Liver (tissue), 8 donors: ENCODE measurements at regions not wholly inside any gene's neighbourhood (a gene's known extent, or its start where the extent isn't known, plus 50 kb on each side); places are given as distances from the start of the nearest gene placed in this dataset.

ENCODE experiments used
- DNase-seq: peaks from one replicate; pipeline ENCODE4 v3.0.0-alpha.2; 2017; ENCODE audit warnings: low spot score
- H3K27ac ChIP-seq, 2 donors: one replicate each; pipeline ENCODE4 v1.7.0; 2013; ENCODE audit warnings: inconsistent platforms in 2 of 2, low read length in 2 of 2, control low read depth in 1 of 2, low read depth in 1 of 2, mild to moderate bottlenecking in 1 of 2
- H3K27me3 ChIP-seq, 4 donors: one replicate each; pipeline versions ENCODE4 v1.6.1 to v1.7.0; 2013; ENCODE audit warnings: low read length in 3 of 4, inconsistent platforms in 1 of 4, mild to moderate bottlenecking in 1 of 4, moderate library complexity in 1 of 4; ENCODE audit not compliant: control insufficient read depth in 4 of 4, insufficient read depth in 4 of 4
- H3K36me3 ChIP-seq, 4 donors: one replicate each; pipeline versions ENCODE4 v1.6.1 to v1.7.0; 2013; ENCODE audit warnings: low read length in 3 of 4, mild to moderate bottlenecking in 3 of 4, low read depth in 1 of 4, moderate library complexity in 1 of 4; ENCODE audit not compliant: control insufficient read depth in 4 of 4, insufficient read depth in 3 of 4
- H3K4me1 ChIP-seq, 4 donors: one replicate each; pipeline versions ENCODE4 v1.6.1 to v1.7.0; 2013; ENCODE audit warnings: low read length in 3 of 4, mild to moderate bottlenecking in 3 of 4, moderate library complexity in 1 of 4; ENCODE audit not compliant: control insufficient read depth in 4 of 4, insufficient read depth in 4 of 4
- H3K4me3 ChIP-seq, 3 donors: one replicate each; pipeline versions ENCODE4 v1.6.1 to v1.7.0; 2013; ENCODE audit warnings: low read length in 3 of 3, control low read depth in 1 of 3, low read depth in 1 of 3, mild to moderate bottlenecking in 1 of 3
- H3K9ac ChIP-seq, 2 donors: one replicate each; pipeline ENCODE4 v1.7.0; 2013; ENCODE audit warnings: low read length in 2 of 2, mild to moderate bottlenecking in 2 of 2, moderate library complexity in 2 of 2, control low read depth in 1 of 2, low read depth in 1 of 2
- H3K9me3 ChIP-seq, 4 donors: one replicate each; pipeline versions ENCODE4 v1.6.1 to v1.7.0; 2013; ENCODE audit warnings: low read length in 3 of 4; ENCODE audit not compliant: control insufficient read depth in 4 of 4
- EGR1 ChIP-seq, 2 donors: IDR thresholded peaks; 2 replicates each; pipeline ENCODE4 v1.6.1; 2016 to 2018; ENCODE audit warnings: antibody characterized with exemption in 2 of 2, low read depth in 2 of 2
- FOXA1 ChIP-seq: IDR thresholded peaks from 2 replicates; pipeline ENCODE4 v1.6.1; 2016; ENCODE audit warnings: antibody characterized with exemption
- FOXA2 ChIP-seq: IDR thresholded peaks from 2 replicates; pipeline ENCODE4 v1.6.1; 2016; ENCODE audit warnings: antibody characterized with exemption
- GABPA ChIP-seq, 2 donors: IDR thresholded peaks in 1 of 2; conservative IDR thresholded peaks in 1 of 2; 2 replicates each; pipeline ENCODE4 v1.6.1; 2016; ENCODE audit warnings: antibody characterized with exemption in 2 of 2, mild to moderate bottlenecking in 1 of 2, moderate library complexity in 1 of 2
- HNF4A ChIP-seq, 2 donors: conservative IDR thresholded peaks; 2 replicates each; pipeline ENCODE4 v1.6.1; 2016; ENCODE audit warnings: antibody characterized with exemption in 2 of 2, mild to moderate bottlenecking in 2 of 2
- HNF4G ChIP-seq: IDR thresholded peaks from 2 replicates; pipeline ENCODE4 v1.6.1; 2016; ENCODE audit warnings: antibody characterized with exemption
- JUND ChIP-seq, 2 donors: IDR thresholded peaks; 2 replicates each; pipeline ENCODE4 v1.6.1; 2016; ENCODE audit warnings: antibody characterized with exemption in 2 of 2
- NR2F2 ChIP-seq: IDR thresholded peaks from 2 replicates; pipeline ENCODE4 v1.6.1; 2016; ENCODE audit warnings: antibody characterized with exemption
- RAD21 ChIP-seq, 2 donors: IDR thresholded peaks; 2 replicates each; pipeline ENCODE4 v1.6.1; 2016; ENCODE audit warnings: antibody characterized with exemption in 2 of 2, mild to moderate bottlenecking in 2 of 2
- RXRA ChIP-seq, 2 donors: IDR thresholded peaks; 2 replicates each; pipeline ENCODE4 v1.6.1; 2017 to 2018; ENCODE audit warnings: antibody characterized with exemption in 2 of 2, mild to moderate bottlenecking in 1 of 2
- SP1 ChIP-seq: IDR thresholded peaks from 2 replicates; pipeline ENCODE4 v1.6.1; 2018; ENCODE audit warnings: antibody characterized with exemption, mild to moderate bottlenecking
- TAF1 ChIP-seq: conservative IDR thresholded peaks from 2 replicates; pipeline ENCODE4 v1.6.1; 2016; ENCODE audit warnings: antibody characterized with exemption, mild to moderate bottlenecking
- YY1 ChIP-seq: IDR thresholded peaks from 2 replicates; pipeline ENCODE4 v1.6.1; 2016; ENCODE audit warnings: antibody characterized with exemption, mild to moderate bottlenecking
- WGBS: extraction: QIAGEN DNeasy Blood & Tissue Kit; methylation state at CpG from one replicate; pipeline ENCODE4 v1.1.7; 2013; 5-methylcytosine and 5-hydroxymethylcytosine counted together
- TF ChIP-seq, protein P1 (sequence below): IDR thresholded peaks from 2 replicates; pipeline ENCODE4 v1.6.1; 2016; ENCODE audit warnings: antibody characterized with exemption, mild to moderate bottlenecking
- TF ChIP-seq, protein P2 (sequence below): IDR thresholded peaks from 2 replicates; pipeline ENCODE4 v1.6.1; 2016; ENCODE audit warnings: antibody characterized with exemption
- TF ChIP-seq, protein P3 (sequence below): IDR thresholded peaks from 2 replicates; pipeline ENCODE4 v1.6.1; 2016; ENCODE audit warnings: antibody characterized with exemption
- TF ChIP-seq, protein P4 (sequence below): fragments of 150-350 bp; IDR thresholded peaks from 2 replicates; pipeline ENCODE4 v1.5.1; 2017; ENCODE audit warnings: improper control_type of control experiment, low read depth, low read length; ENCODE audit not compliant: missing input control
- TF ChIP-seq, protein P5 (sequence below): IDR thresholded peaks from 2 replicates; pipeline ENCODE4 v1.6.1; 2016; ENCODE audit warnings: antibody characterized with exemption
- donor health status: healthy.
- donor health status: healthy.
- donor health status: healthy.
- donor health status: healthy.
- donor health status: healthy.

DNA sequence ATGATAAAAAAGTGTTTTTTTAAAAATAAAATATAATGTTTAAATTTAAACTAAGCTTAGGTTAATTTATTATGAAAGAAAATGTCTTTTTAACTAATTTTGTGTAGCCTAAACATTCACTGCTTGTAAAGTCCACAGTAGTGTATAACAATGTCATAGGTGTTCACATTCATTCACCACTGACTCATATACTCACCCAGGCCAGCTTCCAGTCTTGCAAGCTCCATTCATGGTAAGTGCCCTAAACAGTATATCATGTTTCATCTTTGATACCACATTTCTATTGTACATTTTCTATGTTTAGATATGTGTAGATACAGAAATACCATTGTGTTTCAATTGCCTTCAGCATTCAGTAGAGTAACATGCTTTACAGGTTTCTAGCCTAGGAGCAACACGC is 530.3 kb downstream of the EPHA5 start:
- no peak overlapping the region for H3K4me3 ChIP-seq
- no peaks in the 10 kb centered on the region for H3K4me1 ChIP-seq
- whole genome bisulfite sequencing = 85% methylated on average over 1 of the region's 1 CpG
- H3K27me3 ChIP-seq = no peaks in the 10 kb centered on the region
- TF ChIP-seq RAD21 (IDR thresholded peaks at IDR 0.05) (no peak), JUND (IDR thresholded peaks at IDR 0.05) (no peak), TAF1 (no peak), SP1 (no peak), RXRA (IDR thresholded peaks at IDR 0.05) (no peak), HNF4A (conservative IDR thresholded peaks at IDR 0.05) (no peak), NR2F2 (no peak), FOXA2 (no peak), HNF4G (no peak), YY1 (no peak), FOXA1 (no peak), EGR1 (IDR thresholded peaks at IDR 0.05; ENCODE audit: low read depth in 2 of 2) (no peak), GABPA (IDR thresholded peaks at IDR 0.05 in 1 of 2, conservative IDR thresholded peaks at IDR 0.05 in 1 of 2) (no peak)
- TF ChIP-seq, protein P1, sequence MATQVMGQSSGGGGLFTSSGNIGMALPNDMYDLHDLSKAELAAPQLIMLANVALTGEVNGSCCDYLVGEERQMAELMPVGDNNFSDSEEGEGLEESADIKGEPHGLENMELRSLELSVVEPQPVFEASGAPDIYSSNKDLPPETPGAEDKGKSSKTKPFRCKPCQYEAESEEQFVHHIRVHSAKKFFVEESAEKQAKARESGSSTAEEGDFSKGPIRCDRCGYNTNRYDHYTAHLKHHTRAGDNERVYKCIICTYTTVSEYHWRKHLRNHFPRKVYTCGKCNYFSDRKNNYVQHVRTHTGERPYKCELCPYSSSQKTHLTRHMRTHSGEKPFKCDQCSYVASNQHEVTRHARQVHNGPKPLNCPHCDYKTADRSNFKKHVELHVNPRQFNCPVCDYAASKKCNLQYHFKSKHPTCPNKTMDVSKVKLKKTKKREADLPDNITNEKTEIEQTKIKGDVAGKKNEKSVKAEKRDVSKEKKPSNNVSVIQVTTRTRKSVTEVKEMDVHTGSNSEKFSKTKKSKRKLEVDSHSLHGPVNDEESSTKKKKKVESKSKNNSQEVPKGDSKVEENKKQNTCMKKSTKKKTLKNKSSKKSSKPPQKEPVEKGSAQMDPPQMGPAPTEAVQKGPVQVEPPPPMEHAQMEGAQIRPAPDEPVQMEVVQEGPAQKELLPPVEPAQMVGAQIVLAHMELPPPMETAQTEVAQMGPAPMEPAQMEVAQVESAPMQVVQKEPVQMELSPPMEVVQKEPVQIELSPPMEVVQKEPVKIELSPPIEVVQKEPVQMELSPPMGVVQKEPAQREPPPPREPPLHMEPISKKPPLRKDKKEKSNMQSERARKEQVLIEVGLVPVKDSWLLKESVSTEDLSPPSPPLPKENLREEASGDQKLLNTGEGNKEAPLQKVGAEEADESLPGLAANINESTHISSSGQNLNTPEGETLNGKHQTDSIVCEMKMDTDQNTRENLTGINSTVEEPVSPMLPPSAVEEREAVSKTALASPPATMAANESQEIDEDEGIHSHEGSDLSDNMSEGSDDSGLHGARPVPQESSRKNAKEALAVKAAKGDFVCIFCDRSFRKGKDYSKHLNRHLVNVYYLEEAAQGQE = no peak
- TF ChIP-seq, protein P2, sequence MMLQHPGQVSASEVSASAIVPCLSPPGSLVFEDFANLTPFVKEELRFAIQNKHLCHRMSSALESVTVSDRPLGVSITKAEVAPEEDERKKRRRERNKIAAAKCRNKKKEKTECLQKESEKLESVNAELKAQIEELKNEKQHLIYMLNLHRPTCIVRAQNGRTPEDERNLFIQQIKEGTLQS = no peak
- TF ChIP-seq, protein P3, sequence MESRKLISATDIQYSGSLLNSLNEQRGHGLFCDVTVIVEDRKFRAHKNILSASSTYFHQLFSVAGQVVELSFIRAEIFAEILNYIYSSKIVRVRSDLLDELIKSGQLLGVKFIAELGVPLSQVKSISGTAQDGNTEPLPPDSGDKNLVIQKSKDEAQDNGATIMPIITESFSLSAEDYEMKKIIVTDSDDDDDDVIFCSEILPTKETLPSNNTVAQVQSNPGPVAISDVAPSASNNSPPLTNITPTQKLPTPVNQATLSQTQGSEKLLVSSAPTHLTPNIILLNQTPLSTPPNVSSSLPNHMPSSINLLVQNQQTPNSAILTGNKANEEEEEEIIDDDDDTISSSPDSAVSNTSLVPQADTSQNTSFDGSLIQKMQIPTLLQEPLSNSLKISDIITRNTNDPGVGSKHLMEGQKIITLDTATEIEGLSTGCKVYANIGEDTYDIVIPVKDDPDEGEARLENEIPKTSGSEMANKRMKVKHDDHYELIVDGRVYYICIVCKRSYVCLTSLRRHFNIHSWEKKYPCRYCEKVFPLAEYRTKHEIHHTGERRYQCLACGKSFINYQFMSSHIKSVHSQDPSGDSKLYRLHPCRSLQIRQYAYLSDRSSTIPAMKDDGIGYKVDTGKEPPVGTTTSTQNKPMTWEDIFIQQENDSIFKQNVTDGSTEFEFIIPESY = no peak
- TF ChIP-seq, protein P4, sequence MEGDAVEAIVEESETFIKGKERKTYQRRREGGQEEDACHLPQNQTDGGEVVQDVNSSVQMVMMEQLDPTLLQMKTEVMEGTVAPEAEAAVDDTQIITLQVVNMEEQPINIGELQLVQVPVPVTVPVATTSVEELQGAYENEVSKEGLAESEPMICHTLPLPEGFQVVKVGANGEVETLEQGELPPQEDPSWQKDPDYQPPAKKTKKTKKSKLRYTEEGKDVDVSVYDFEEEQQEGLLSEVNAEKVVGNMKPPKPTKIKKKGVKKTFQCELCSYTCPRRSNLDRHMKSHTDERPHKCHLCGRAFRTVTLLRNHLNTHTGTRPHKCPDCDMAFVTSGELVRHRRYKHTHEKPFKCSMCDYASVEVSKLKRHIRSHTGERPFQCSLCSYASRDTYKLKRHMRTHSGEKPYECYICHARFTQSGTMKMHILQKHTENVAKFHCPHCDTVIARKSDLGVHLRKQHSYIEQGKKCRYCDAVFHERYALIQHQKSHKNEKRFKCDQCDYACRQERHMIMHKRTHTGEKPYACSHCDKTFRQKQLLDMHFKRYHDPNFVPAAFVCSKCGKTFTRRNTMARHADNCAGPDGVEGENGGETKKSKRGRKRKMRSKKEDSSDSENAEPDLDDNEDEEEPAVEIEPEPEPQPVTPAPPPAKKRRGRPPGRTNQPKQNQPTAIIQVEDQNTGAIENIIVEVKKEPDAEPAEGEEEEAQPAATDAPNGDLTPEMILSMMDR = no peak
- peaks cover 2 to 6% (median 4%) of the 10 kb centered on the region in 4 donors for H3K9me3 ChIP-seq
- H3K9ac ChIP-seq = no peak overlapping the region
- no peak for DNase-seq
- H3K27ac ChIP-seq = no peak overlapping the region
- H3K36me3 ChIP-seq = no peaks in the 10 kb centered on the region

DNA sequence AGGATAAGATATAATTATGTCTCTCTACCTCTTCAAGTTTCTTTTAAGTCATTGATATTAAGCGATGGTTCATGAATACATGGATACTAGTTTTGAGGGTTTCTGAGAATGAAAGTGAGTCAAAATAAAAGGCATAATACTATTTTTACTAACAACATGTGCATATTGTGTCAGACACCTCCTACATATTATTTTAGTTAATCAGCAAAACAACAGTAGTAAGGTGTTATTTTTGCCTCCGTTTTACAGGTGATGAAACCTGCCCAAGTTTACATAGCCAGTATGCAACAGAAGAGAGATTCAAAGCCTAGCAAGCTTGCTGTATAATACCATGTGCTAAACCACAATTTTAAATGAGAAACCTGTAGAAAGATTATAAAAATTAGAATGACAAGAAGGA is 544.1 kb downstream of the EPHA5 start:
- Histone ChIP-seq H3K4me1 (no peaks in the 10 kb centered on the region), H3K27me3 (no peaks in the 10 kb centered on the region), H3K4me3 (no peak overlapping the region), H3K9me3 (no peaks in the 10 kb centered on the region), H3K9ac (no peak overlapping the region), H3K27ac (no peak overlapping the region), H3K36me3 (no peaks in the 10 kb centered on the region)
- no peak for DNase-seq
- WGBS = 72% methylated on average over 2 of the region's 2 CpGs
- no peak for TF ChIP-seq TAF1
- no peak for TF ChIP-seq GABPA (IDR thresholded peaks at IDR 0.05 in 1 of 2, conservative IDR thresholded peaks at IDR 0.05 in 1 of 2)
- TF ChIP-seq, protein P5, sequence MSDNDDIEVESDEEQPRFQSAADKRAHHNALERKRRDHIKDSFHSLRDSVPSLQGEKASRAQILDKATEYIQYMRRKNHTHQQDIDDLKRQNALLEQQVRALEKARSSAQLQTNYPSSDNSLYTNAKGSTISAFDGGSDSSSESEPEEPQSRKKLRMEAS = no peak
- no peak for TF ChIP-seq NR2F2
- TF ChIP-seq SP1 = no peak
- TF ChIP-seq EGR1 (IDR thresholded peaks at IDR 0.05; ENCODE audit: low read depth in 2 of 2) = no peak
- TF ChIP-seq, protein P3 = no peak
- TF ChIP-seq, protein P1 = no peak
